PC-9 (cell line): ENCODE measurements at regions not wholly inside any gene's neighbourhood (a gene's known extent, or its start where the extent isn't known, plus 50 kb on each side); places are given as distances from the start of the nearest gene placed in this dataset.

Experiments
- BruUV-seq: library from RNA; stranded (reverse); fragments of 400-500 nt; replicated peaks from 2 replicates; lab custom pipeline; 2021; lab: Mats Ljungman, UMichigan
- CTCF ChIA-PET: fragments of 300-600 bp; sonication (Branson Sonifier 250); formaldehyde crosslinking; loops from one replicate; lab custom pipeline; 2022; ENCODE audit warnings: antibody characterized with exemption; lab: Charles Lee
- POLR2A ChIA-PET: fragments of 300-600 bp; sonication (Branson Sonifier 250); formaldehyde crosslinking; loops from one replicate; lab custom pipeline; 2022; ENCODE audit warnings: antibody characterized with exemption; ENCODE audit not compliant: unreplicated experiment; lab: Charles Lee
- DNase-seq, 2 experiments: peaks; one replicate each; pipeline versions ENCODE4 v3.0.0 to v3.0.0-alpha.2; 2015 to 2022; ENCODE audit warnings: mixed read lengths in 1 of 2
- H2AFZ ChIP-seq: fragments of 200-600 bp; sonication (generic); 2 replicates; pipeline ENCODE4 v1.8.1; 2017; ENCODE audit warnings: antibody characterized with exemption
- H3F3A ChIP-seq: fragments of 200-600 bp; sonication (generic); 2 replicates; pipeline ENCODE4 v1.8.1; 2017; ENCODE audit warnings: antibody characterized with exemption, mild to moderate bottlenecking, low read depth; ENCODE audit not compliant: insufficient read depth
- H3K27ac ChIP-seq: fragments of 200-600 bp; sonication (generic); 2 replicates; pipeline ENCODE4 v1.6.1; 2016; ENCODE audit warnings: mixed run types
- H3K27me3 ChIP-seq: fragments of 200-600 bp; sonication (generic); 2 replicates; pipeline ENCODE4 v1.6.1; 2016; ENCODE audit warnings: low read depth, mixed run types; ENCODE audit not compliant: insufficient read depth
- H3K36me3 ChIP-seq: fragments of 200-600 bp; sonication (generic); 2 replicates; pipeline ENCODE4 v1.6.1; 2016; ENCODE audit warnings: low read depth, mixed run types
- H3K4me1 ChIP-seq: fragments of 200-600 bp; sonication (generic); replicated peaks from 2 replicates; pipeline ENCODE4 v1.6.1; 2016; ENCODE audit warnings: mixed run types; ENCODE audit not compliant: insufficient read depth
- H3K4me2 ChIP-seq: fragments of 200-600 bp; sonication (generic); 2 replicates; pipeline ENCODE4 v1.6.1; 2017; ENCODE audit warnings: mixed run types
- H3K4me3 ChIP-seq: fragments of 200-600 bp; sonication (generic); 2 replicates; pipeline ENCODE4 v1.6.1; 2016; ENCODE audit warnings: mixed run types
- H3K79me2 ChIP-seq: fragments of 200-600 bp; sonication (generic); 2 replicates; pipeline ENCODE4 v1.6.1; 2017; ENCODE audit warnings: low read depth, mixed run types
- H3K9me2 ChIP-seq: fragments of 200-600 bp; sonication (generic); 2 replicates; pipeline ENCODE4 v1.8.1; 2017; ENCODE audit warnings: mild to moderate bottlenecking; ENCODE audit not compliant: insufficient read depth
- H3K9me3 ChIP-seq: fragments of 200-600 bp; sonication (generic); 2 replicates; pipeline ENCODE4 v1.8.1; 2016; ENCODE audit warnings: low read depth; ENCODE audit not compliant: insufficient read depth
- H4K20me1 ChIP-seq: fragments of 200-600 bp; sonication (generic); 2 replicates; pipeline ENCODE4 v1.8.1; 2017; ENCODE audit not compliant: insufficient read depth
- CTCF ChIP-seq: fragments of 200-600 bp; sonication (generic); conservative IDR thresholded peaks from 2 replicates; pipeline ENCODE4 v1.6.1; 2017; ENCODE audit warnings: mixed run types, antibody characterized with exemption, mild to moderate bottlenecking, moderate library complexity
- EZH2 ChIP-seq: fragments of 200-600 bp; sonication (generic); IDR thresholded peaks from 2 replicates; pipeline ENCODE4 v1.8.0; 2017; ENCODE audit warnings: antibody characterized with exemption, low read depth
- intact Hi-C: fragments of 100-400 bp; cut with micrococcal nuclease; formaldehyde crosslinking; loops from one replicate; pipeline ENCODE4 v1.10.0; 2022; ENCODE audit not compliant: unreplicated experiment

- no peaks in the 10 kb centered on the region for H3K36me3 ChIP-seq
- intact Hi-C loops = no loop called here
- no peaks in the 10 kb centered on the region; the same call in 1 of the 2 replicates for H3K9me3 ChIP-seq
- no peaks in the 10 kb centered on the region for H4K20me1 ChIP-seq
- TF ChIP-seq CTCF (no peak), EZH2 (no peak)
- DNase-seq = no peak
- H3K4me2 ChIP-seq = no peak overlapping the region
- no peaks in the 10 kb centered on the region for H3K9me2 ChIP-seq
- CTCF ChIA-PET = no interaction called here
- no peak overlapping the region for H3K27ac ChIP-seq
- no peaks in the 10 kb centered on the region for H3K27me3 ChIP-seq
- POLR2A ChIA-PET = interaction anchor here (0.6 kb wide), 1 partner anchor 132 kb away, joined by 4 read pairs; no protein-coding TSS in a partner anchor
- H3F3A ChIP-seq = no peaks in the 10 kb centered on the region
- H2AFZ ChIP-seq = no peak overlapping the region; the same call in 1 of the 2 replicates
- no peaks in the 10 kb centered on the region for H3K4me1 ChIP-seq
- no peak overlapping the region for H3K4me3 ChIP-seq
- no TSS peak for BruUV-seq
- H3K79me2 ChIP-seq = no peaks in the 10 kb centered on the region
These were observed 691.3 kb downstream of the EPM2A start for GRCh38 chr6:145043926-145044500.

GRCh38 chr6:145044641-145045246 lies 690.6 kb downstream of the EPM2A start:
- Histone ChIP-seq H4K20me1 (no peaks in the 10 kb centered on the region), H2AFZ (peak overlapping the region; percentile 33; the same call in 1 of the 2 replicates), H3K4me1 (no peaks in the 10 kb centered on the region), H3K4me3 (no peak overlapping the region), H3K27me3 (no peaks in the 10 kb centered on the region), H3K9me3 (no peaks in the 10 kb centered on the region; the same call in 1 of the 2 replicates), H3K27ac (no peak overlapping the region), H3K4me2 (no peak overlapping the region), H3F3A (no peaks in the 10 kb centered on the region), H3K79me2 (no peaks in the 10 kb centered on the region), H3K36me3 (no peaks in the 10 kb centered on the region), H3K9me2 (no peaks in the 10 kb centered on the region)
- no TSS peak for BruUV-seq
- TF ChIP-seq CTCF (no peak), EZH2 (no peak)
- ChIA-PET CTCF (no interaction called here), POLR2A (interaction anchor here (0.6 kb wide), 1 partner anchor 131 kb away, joined by 4 read pairs; no protein-coding TSS in a partner anchor)
- intact Hi-C loops = no loop called here
- no peak for DNase-seq

- Histone ChIP-seq H3K79me2 (no peaks in the 10 kb centered on the region), H3K9me3 (no peaks in the 10 kb centered on the region; the same call in 1 of the 2 replicates), H2AFZ (no peak overlapping the region), H3K27ac (no peak overlapping the region), H3K9me2 (no peaks in the 10 kb centered on the region), H3K36me3 (no peaks in the 10 kb centered on the region), H3K4me1 (no peaks in the 10 kb centered on the region), H4K20me1 (no peaks in the 10 kb centered on the region), H3F3A (no peaks in the 10 kb centered on the region), H3K27me3 (no peaks in the 10 kb centered on the region), H3K4me2 (no peak overlapping the region), H3K4me3 (no peak overlapping the region)
- CTCF ChIA-PET = no interaction called here
- POLR2A ChIA-PET = no interaction called here
- intact Hi-C loops = no loop called here
- no peak for TF ChIP-seq EZH2
- no peak for TF ChIP-seq CTCF
- DNase-seq = no peak
- BruUV-seq = no TSS peak
These were observed 689.7 kb downstream of the EPM2A start for GRCh38 chr6:145045582-145045981.
